GM12874 (cell line): ENCODE measurements at regions not wholly inside any gene's neighbourhood (a gene's known extent, or its start where the extent isn't known, plus 50 kb on each side); places are given as distances from the start of the nearest gene placed in this dataset.

Experiments used
- TF ChIP-seq, protein P1 (sequence below): IDR thresholded peaks from 2 replicates; pipeline ENCODE4 v1.5.1; 2011; ENCODE audit warnings: low read depth, mild to moderate bottlenecking, control low read depth, low read length, moderate library complexity; ENCODE audit not compliant: insufficient read depth

DNA sequence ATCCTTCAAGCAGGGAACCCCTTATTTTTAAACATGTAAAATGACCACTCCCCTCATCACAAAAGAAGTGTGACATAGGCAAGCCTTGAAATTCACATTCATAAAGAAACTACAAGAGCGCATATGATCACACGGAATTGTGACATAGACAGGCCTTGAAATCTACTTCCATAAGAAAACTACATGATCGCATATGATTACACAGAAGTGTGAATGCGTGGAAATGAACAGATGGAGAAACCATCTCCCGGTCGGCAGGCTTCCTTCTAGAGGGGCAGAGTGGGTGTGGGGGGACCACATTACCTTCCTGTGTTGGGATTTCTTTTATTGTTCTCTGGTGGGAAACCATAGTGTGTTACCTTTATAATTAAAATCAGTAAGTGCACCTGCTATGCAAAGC lies 285.1 kb upstream of the ADARB2 start:
- TF ChIP-seq, protein P1, sequence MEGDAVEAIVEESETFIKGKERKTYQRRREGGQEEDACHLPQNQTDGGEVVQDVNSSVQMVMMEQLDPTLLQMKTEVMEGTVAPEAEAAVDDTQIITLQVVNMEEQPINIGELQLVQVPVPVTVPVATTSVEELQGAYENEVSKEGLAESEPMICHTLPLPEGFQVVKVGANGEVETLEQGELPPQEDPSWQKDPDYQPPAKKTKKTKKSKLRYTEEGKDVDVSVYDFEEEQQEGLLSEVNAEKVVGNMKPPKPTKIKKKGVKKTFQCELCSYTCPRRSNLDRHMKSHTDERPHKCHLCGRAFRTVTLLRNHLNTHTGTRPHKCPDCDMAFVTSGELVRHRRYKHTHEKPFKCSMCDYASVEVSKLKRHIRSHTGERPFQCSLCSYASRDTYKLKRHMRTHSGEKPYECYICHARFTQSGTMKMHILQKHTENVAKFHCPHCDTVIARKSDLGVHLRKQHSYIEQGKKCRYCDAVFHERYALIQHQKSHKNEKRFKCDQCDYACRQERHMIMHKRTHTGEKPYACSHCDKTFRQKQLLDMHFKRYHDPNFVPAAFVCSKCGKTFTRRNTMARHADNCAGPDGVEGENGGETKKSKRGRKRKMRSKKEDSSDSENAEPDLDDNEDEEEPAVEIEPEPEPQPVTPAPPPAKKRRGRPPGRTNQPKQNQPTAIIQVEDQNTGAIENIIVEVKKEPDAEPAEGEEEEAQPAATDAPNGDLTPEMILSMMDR: no peak

DNA sequence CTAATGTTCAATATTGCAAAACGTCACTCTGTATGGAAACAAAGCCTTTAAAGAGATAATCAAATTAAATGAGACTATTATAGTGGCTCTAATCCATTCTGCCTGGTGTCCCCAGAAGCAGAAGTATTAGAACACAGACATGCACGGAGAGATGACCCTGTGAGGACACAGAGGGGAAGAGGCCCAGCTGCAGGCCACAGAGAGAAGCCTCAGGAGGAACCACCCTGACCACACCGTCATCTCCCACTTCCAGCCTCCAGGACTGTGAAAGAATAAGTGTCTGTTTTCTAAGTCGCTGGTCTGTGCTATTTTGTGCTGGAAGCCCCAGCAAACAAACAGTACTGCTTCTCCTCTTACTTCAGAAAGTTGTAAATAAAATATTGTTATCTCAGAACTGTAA lies 283.5 kb upstream of the ADARB2 start:
- TF ChIP-seq, protein P1: no peak

DNA sequence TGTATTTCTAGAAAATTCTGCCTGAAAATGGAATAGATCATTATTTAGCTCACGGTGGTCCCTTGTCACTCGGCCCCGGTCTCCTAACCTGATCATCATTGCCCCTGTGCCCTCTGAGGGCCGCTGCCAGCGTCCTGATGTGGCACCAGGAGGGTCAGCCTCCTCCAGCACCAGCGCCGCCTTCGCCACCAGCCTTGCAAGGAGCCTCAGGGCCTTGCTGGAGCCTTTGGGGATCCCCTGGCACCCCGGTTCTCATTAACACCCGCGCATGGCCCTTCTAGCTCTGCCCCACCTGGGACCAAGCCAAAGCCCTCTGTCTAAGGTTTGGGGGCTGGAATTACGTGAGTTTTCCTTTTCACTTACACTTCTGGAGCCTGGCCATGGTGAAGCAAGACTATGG lies 282.5 kb upstream of the ADARB2 start:
- TF ChIP-seq, protein P1: no peak

DNA sequence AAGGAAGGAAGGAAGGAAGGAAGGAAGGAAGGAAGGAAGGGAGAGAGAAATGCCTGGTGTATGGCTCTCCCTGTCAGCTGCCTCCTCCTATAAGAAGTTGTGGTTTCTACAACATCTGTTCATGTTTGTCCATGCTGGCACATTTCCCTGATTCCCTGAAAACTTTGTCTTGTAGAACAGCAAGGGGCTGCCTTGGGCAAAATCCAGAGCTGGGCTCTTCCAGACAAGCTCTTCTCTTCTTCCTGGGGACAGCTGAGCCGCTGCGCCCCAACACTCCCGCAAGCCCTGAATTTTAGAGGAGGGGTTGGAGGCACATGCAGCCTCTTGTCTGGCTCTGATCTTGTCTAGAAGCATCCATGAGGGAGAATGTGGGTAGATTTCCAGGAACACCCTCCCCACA lies 282.0 kb upstream of the ADARB2 start:
- TF ChIP-seq, protein P1: no peak

DNA sequence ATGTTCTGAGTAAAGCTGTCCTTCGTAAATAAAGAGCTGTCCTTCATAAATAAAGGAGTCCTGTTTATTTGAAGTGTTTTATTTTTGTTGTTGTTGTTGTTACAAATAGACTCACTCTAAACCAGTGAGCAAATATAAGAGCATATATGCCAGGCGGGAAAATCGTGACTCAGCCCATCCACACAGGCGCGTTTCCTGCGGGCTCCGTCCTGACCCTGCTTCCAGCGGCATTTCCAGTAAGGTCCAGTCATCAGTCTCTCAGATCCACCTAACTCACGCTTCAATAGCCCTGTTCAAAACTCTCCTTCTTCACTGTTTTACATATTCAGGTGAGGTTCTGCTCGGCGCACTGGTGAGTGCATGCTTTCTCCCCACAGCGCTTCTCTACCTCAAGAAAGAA lies 277.2 kb upstream of the ADARB2 start:
- TF ChIP-seq, protein P1: no peak

DNA sequence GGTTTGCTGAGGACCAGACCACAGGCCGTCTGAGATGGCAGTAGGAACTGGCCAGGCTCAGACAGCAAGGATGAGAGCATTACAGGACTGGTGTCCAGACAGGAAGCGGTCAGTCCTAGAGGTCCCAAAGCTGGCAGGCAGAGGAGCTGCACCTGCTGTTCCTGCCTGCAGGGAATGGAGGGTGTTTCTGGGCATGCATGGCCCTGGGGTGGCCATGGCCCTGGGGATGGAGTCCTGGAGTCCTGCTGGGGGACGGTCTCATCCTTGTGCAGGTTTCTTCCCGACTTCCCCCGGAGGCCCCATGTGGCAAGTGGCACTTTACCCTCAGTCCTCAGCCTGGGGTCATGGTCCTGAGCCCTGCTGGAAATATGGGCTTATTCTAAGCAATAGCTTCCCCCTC lies 274.9 kb upstream of the ADARB2 start:
- TF ChIP-seq, protein P1: no peak

DNA sequence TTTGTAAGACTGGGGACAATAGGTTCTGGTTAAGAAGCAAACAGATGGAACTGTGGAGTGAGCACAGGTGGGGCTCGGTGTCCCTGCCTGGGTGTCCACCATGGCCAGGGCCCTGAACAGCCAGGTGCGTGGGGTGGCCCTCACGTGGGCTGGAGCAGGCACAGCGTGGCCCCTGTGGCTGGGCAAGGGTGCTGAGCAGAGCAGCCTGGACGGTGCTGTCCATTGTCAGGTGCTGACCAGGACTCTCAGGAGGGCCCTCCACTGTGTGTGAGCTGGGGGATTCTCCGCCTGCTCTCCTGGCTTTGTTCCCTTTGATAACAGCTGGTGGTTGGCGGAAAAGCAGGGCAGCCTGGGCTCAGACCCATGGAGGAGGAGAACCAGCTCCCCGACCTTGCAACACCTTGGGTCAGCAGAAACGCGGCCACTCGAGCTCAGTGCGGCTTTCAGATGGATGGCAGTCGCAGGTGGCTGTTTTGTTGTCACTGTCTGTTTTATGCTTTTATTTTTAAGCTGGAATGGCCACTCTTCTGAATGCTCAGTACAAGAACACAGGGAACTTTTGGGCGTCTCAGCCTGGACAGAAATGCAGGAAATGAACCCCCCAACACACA lies 273.9 kb upstream of the ADARB2 start:
- TF ChIP-seq, protein P1: no peak
